Right lobe of liver (tissue), 6 donors: ENCODE measurements at regions not wholly inside any gene's neighbourhood (a gene's known extent, or its start where the extent isn't known, plus 50 kb on each side); places are given as distances from the start of the nearest gene placed in this dataset.
"Not testable (repeated sequence)": the region's sequence is repeated elsewhere in the genome, so short reads cannot be mapped to it uniquely, and the experiment has no call there.

Experiments used
- ATAC-seq, 4 donors: fragments of 200-7000 bp; cut with Tn5 transposase; one replicate each; pipeline ENCODE4 v1.9.1; 2020; ENCODE audit warnings: mild to moderate bottlenecking in 4 of 4, moderate library complexity in 4 of 4
- DNase-seq, 3 donors: peaks; one replicate each; pipeline ENCODE4 v3.0.0-alpha.2; 2020
- H3K27ac ChIP-seq, 3 donors: fragments of 200-600 bp; one replicate each; pipeline ENCODE4 v1.8.0; 2022
- H3K27me3 ChIP-seq, 2 donors: fragments of 200-600 bp; one replicate each; pipeline ENCODE4 v1.8.0; 2022
- H3K36me3 ChIP-seq, 4 donors: fragments of 200-600 bp; sonication (generic) in 1 of 4; one replicate each; pipeline versions ENCODE4 v1.5.1 to v1.8.0; 2017 to 2022; ENCODE audit warnings: control low read depth in 1 of 4
- H3K4me1 ChIP-seq, 4 donors: fragments of 200-600 bp; sonication (generic) in 1 of 4; one replicate each; pipeline versions ENCODE4 v1.5.1 to v1.8.0; 2017 to 2022; ENCODE audit warnings: control low read depth in 1 of 4
- H3K4me3 ChIP-seq, 3 donors: fragments of 200-600 bp; one replicate each; pipeline ENCODE4 v1.8.0; 2022
- H3K9me3 ChIP-seq, 4 donors: fragments of 200-600 bp; sonication (generic) in 1 of 4; one replicate each; pipeline versions ENCODE4 v1.5.1 to v1.8.0; 2017 to 2022; ENCODE audit warnings: control low read depth in 1 of 4
- POLR2A ChIP-seq: fragments of 450-650 bp; IDR thresholded peaks from one replicate; pipeline ENCODE4 v1.6.1; 2017; ENCODE audit warnings: antibody characterized with exemption, mild to moderate bottlenecking
- WGBS: methylation state at CpG from one replicate; pipeline ENCODE4 v1.1.6; 2018; ENCODE audit warnings: low coverage, low lambda C conversion rate; ENCODE audit not compliant: insufficient coverage; ENCODE audit errors: missing lambda C conversion rate; 5-methylcytosine and 5-hydroxymethylcytosine counted together
- intact Hi-C, 2 donors: fragments of 100-400 bp; cut with DNase I; formaldehyde crosslinking; loops; one replicate each; pipeline versions ENCODE4 v1.11.2 to v1.14.1; 2022
- TF ChIP-seq, protein P1 (sequence below), 4 donors: fragments of 200-600 bp in 3 of 4; fragments of 450-650 bp in 1 of 4; IDR thresholded peaks; one replicate each; pipeline versions ENCODE4 v1.5.1 to v1.8.0; 2016 to 2022; ENCODE audit warnings: antibody characterized with exemption in 4 of 4, mild to moderate bottlenecking in 2 of 4
- donor health status: DM: no; HTN: yes; CAD: no.
- donor health status: DM: no; HTN: no; CAD: no.
- donor health status: DM: no; HTN: no; CAD: no.
- donor health status: DM: no; HTN: yes; CAD: no.
- donor health status: DM: no; HTN: yes; CAD: no.

DNA sequence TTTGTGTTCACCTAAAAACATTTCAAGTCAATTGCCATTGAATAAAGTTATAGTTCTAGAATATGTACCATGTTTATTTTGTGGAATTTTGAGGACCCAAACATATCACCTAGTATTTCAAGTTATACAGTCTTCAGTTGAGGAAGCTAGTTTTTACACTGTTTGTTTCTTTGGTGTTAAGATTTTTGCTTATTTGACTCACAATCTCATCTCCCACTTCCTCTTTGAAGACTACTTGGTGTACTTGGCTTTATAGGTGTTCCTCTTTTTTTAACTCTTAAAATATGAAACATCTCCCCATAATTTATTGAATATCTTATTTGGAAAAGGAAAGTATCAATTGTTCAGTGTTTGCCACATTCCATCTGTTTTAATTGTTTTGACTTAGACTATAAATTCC, 675.4 kb downstream of the RAPGEF2 start:
- intact Hi-C loops = no loop called here
- Histone ChIP-seq H3K4me3 (no peak overlapping the region), H3K9me3 (no peaks in the 10 kb centered on the region), H3K27me3 (no peaks in the 10 kb centered on the region), H3K36me3 (no peaks in the 10 kb centered on the region), H3K27ac (no peak overlapping the region), H3K4me1 (no peaks in the 10 kb centered on the region)
- TF ChIP-seq POLR2A = no peak
- TF ChIP-seq, protein P1, sequence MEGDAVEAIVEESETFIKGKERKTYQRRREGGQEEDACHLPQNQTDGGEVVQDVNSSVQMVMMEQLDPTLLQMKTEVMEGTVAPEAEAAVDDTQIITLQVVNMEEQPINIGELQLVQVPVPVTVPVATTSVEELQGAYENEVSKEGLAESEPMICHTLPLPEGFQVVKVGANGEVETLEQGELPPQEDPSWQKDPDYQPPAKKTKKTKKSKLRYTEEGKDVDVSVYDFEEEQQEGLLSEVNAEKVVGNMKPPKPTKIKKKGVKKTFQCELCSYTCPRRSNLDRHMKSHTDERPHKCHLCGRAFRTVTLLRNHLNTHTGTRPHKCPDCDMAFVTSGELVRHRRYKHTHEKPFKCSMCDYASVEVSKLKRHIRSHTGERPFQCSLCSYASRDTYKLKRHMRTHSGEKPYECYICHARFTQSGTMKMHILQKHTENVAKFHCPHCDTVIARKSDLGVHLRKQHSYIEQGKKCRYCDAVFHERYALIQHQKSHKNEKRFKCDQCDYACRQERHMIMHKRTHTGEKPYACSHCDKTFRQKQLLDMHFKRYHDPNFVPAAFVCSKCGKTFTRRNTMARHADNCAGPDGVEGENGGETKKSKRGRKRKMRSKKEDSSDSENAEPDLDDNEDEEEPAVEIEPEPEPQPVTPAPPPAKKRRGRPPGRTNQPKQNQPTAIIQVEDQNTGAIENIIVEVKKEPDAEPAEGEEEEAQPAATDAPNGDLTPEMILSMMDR (IDR thresholded peaks at IDR 0.05) = no peak
- DNase-seq (no peak), ATAC-seq (no peak)

DNA sequence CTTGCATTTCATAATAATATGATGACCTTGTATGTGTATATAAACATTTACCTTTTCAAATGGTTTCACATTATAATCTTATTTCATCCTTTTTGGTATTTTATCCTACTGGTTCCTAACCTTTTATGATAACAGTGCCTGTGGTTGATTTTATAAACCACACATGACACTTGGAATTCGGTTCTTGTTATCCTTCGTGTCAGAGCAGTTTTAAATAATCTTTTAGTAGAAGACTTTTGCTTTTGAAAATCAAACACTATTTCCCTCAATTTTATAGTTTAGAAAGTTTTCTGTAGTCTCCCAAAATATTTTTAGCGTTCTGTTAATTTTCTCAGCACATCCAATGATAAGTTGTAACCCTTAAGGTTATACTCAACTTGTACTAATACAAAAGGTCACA, 676.8 kb downstream of the RAPGEF2 start:
- intact Hi-C loops = no loop called here
- no peaks in the 10 kb centered on the region for H3K9me3 ChIP-seq
- DNase-seq (no peak), ATAC-seq (no peak)
- TF ChIP-seq POLR2A = no peak
- TF ChIP-seq, protein P1 (IDR thresholded peaks at IDR 0.05) = no peak
- no peak overlapping the region for H3K4me3 ChIP-seq
- no peaks in the 10 kb centered on the region for H3K27me3 ChIP-seq
- 46% methylated on average over 3 of the region's 3 CpGs for WGBS
- H3K4me1 ChIP-seq = no peaks in the 10 kb centered on the region
- no peak overlapping the region for H3K27ac ChIP-seq
- H3K36me3 ChIP-seq = no peaks in the 10 kb centered on the region

DNA sequence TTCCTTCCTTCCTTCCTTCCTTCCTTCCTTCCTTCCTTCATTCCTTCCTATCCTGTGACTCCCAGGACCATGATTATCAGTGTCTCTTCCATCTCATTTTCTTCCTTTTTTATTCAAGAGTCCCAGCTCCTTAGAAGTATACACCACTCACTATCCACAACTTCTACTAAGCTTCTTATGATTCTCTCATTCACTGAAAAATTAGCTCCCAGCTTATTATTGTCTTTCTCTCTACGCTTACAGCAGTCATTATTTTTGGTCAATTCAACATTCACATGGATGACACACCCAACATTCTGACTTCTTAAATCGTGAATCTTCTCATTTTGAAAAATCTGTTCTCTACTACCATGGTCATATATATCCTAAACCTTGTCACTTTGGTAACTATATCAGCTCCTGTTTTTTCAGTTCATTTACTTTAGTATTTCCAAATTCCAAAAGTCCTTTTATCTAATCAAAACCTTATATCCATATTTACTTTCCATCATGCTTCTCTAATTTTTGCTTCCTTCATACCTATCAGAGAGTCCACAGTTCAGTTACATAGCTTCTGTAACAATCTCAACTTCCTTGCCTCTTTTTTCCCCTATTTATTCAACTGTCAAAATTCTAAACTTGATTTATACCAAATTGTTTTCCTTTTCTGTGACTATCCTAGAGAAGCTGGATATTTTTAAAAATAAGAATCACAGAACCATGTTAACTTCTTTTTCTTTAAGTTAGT, 677.5 kb downstream of the RAPGEF2 start:
- 56% methylated on average over 2 of the region's 2 CpGs for WGBS
- Histone ChIP-seq H3K4me3 (no peak overlapping the region), H3K9me3 (no peaks in the 10 kb centered on the region), H3K4me1 (no peaks in the 10 kb centered on the region), H3K27me3 (no peaks in the 10 kb centered on the region), H3K27ac (no peak overlapping the region), H3K36me3 (no peaks in the 10 kb centered on the region)
- no peak for DNase-seq
- ATAC-seq = no peak
- TF ChIP-seq, protein P1 (IDR thresholded peaks at IDR 0.05) = no peak
- TF ChIP-seq POLR2A = no peak
- intact Hi-C loops = no loop called here

DNA sequence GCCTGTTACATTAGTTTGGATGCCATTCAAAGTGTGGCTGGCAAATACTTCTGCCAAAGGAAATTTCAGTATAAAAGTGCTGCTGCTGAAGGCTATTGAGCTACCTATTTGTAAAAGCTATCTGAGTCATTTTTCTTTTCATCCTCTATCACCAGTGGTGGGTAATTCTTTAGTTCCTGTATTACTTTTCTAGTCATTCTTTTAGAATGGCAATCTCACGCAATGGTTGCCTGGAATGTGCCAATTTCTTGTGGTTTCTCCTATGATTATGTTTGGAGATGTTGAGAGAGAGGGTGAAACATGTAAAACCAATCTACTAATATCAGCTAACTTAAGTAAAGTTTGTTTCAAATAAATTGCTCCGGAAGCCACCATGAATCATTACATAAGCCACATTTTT, 685.0 kb downstream of the RAPGEF2 start:
- intact Hi-C loops = no loop called here
- Histone ChIP-seq H3K27me3 (no peaks in the 10 kb centered on the region), H3K36me3 (no peaks in the 10 kb centered on the region), H3K9me3 (no peaks in the 10 kb centered on the region), H3K27ac (no peak overlapping the region), H3K4me3 (no peak overlapping the region), H3K4me1 (no peaks in the 10 kb centered on the region)
- DNase-seq = no peak
- TF ChIP-seq, protein P1 (IDR thresholded peaks at IDR 0.05) = no peak
- TF ChIP-seq POLR2A = no peak
- 81% methylated on average over 2 of the region's 2 CpGs for WGBS
- ATAC-seq = no peak

DNA sequence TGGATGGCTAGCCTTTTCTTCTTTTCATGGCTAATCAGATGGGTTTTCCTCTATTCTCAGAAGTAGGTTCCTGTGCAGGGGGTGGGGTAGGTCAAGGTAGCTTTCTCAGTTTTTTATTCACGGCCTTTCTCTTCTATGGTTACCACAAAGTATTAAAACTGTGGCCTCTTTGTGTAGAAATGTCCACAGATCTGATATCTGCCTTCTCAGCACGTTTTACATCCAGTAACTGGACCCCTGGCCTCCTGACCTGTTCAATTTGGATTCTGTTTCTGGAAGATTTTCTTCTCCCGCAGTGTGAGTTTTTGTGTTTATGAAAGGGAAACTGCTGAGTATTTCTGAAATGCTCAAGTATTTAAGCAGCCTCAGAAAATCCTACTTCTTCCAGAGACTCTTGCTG, 688.5 kb downstream of the RAPGEF2 start:
- intact Hi-C loops = no loop called here
- Histone ChIP-seq H3K4me1 (no peaks in the 10 kb centered on the region), H3K27me3 (no peaks in the 10 kb centered on the region), H3K4me3 (no peak overlapping the region), H3K36me3 (no peaks in the 10 kb centered on the region), H3K9me3 (no peaks in the 10 kb centered on the region), H3K27ac (no peak overlapping the region)
- no peak for TF ChIP-seq POLR2A
- TF ChIP-seq, protein P1 (IDR thresholded peaks at IDR 0.05) = no peak
- no peak for ATAC-seq
- no peak for DNase-seq
- WGBS = 32% methylated on average over 3 of the region's 3 CpGs

DNA sequence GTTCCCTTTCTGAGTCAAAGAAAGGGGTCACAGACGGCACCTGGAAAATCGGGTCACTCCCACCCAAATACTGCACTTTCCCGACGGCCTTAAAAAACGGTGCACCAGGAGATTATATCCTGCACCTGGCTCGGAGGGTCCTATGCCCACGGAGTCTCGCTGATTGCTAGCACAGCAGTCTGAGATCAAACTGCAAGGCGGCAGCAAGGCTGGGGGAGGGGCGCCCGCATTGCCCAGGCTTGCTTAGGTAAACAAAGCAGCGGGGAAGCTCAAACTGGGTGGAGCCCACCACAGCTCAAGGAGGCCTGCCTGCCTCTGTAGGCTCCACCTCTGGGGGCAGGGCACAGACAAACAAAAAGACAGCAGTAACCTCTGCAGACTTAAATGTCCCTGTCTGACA, 701.7 kb downstream of the RAPGEF2 start:
- H3K9me3 ChIP-seq, intact Hi-C loops, H3K4me1 ChIP-seq, H3K36me3 ChIP-seq, ATAC-seq, H3K27ac ChIP-seq, H3K4me3 ChIP-seq, H3K27me3 ChIP-seq: not testable (repeated sequence)
- DNase-seq = peak in 1 of 3 donors; percentile 19
- WGBS = no CpG with 5 or more reads among the region's 12 CpGs
